GM12864 (cell line): ENCODE measurements at regions not wholly inside any gene's neighbourhood (a gene's known extent, or its start where the extent isn't known, plus 50 kb on each side); places are given as distances from the start of the nearest gene placed in this dataset.
"Not testable (repeated sequence)": the region's sequence is repeated elsewhere in the genome, so short reads cannot be mapped to it uniquely, and the experiment has no call there.

Experiments
- DNase-seq: peaks from one replicate; pipeline ENCODE4 v3.0.0-alpha.2; 2011; ENCODE audit warnings: low read depth
- H3K4me3 ChIP-seq: 2 replicates; pipeline ENCODE4 v1.5.1; 2011; ENCODE audit warnings: mild to moderate bottlenecking, low read depth, low read length, control low read depth
- TF ChIP-seq, protein P1 (sequence below): IDR thresholded peaks from 2 replicates; pipeline ENCODE4 v1.5.1; 2011; ENCODE audit warnings: low read depth, mild to moderate bottlenecking, moderate library complexity, low read length, control low read depth, inconsistent platforms; ENCODE audit errors: missing control alignments

DNA sequence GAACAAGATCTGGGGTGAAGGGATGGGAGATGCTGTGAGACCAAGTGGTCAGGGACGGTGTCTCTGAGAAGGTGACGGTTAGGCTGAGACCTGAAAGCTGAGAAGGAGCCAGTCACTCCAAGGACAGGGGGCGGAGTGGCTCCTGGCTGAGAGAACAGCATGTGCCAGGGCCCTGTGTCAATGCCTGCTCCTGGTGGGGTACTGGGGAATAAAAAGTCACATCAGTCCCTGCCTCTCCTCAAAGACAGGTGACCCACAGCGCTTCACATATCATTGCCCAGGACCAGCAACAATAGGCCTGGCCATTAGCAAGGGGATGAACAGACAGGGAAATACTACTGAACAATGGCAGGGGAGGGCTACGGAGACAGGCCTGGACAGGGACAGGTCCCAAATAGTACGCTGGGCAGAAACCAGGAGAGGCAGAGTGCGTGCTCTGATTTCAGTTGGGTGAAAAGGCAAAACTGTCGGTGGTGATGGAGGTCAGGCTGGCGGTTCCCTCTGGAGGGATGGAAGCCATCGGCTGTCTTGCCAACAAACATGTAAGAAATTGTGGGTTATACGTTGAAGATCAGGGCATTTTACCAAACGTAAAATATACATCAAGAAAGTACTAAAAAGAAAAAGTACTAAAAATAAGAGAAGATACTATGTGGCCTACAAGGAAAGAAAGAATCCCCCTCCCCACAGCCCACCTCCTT lies 64.3 kb downstream of the C9orf50 start:
- DNase-seq: no peak
- TF ChIP-seq, protein P1, sequence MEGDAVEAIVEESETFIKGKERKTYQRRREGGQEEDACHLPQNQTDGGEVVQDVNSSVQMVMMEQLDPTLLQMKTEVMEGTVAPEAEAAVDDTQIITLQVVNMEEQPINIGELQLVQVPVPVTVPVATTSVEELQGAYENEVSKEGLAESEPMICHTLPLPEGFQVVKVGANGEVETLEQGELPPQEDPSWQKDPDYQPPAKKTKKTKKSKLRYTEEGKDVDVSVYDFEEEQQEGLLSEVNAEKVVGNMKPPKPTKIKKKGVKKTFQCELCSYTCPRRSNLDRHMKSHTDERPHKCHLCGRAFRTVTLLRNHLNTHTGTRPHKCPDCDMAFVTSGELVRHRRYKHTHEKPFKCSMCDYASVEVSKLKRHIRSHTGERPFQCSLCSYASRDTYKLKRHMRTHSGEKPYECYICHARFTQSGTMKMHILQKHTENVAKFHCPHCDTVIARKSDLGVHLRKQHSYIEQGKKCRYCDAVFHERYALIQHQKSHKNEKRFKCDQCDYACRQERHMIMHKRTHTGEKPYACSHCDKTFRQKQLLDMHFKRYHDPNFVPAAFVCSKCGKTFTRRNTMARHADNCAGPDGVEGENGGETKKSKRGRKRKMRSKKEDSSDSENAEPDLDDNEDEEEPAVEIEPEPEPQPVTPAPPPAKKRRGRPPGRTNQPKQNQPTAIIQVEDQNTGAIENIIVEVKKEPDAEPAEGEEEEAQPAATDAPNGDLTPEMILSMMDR: no peak
- no peak overlapping the region for H3K4me3 ChIP-seq

DNA sequence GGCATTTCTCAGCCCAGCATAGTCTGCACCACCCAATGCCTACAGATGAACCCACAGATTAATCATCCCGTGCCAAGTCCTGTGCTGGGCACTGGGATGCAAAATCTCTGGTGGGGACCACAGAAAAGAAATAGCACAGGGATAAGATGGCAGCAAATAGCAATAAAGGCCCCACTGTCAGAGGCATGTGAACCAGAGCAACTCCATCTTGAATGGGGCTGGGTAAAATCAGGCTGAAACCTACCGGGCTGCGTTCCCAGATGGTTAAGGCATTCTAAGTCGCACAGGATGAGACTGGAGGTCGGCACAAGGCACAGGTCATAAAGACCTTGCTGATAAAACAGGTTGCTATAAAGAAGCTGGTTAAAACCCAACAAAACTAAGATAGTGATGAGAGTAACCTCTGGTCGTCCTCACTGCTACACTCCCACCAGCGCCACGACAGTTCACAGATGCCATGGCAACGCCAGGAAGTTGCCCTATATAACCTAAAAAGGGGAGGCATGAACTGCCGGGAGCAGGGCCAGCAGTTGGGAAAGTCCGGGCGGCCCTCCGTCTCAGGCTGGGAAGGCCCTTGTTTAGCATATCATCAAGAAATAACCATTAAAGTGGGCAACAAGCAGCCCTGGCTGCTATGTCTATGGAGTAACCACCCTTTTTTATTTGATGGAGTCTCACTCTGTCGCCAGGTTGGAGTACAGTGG lies 65.2 kb downstream of the C9orf50 start:
- TF ChIP-seq, protein P1: no peak
- no peak overlapping the region for H3K4me3 ChIP-seq
- DNase-seq: no peak

DNA sequence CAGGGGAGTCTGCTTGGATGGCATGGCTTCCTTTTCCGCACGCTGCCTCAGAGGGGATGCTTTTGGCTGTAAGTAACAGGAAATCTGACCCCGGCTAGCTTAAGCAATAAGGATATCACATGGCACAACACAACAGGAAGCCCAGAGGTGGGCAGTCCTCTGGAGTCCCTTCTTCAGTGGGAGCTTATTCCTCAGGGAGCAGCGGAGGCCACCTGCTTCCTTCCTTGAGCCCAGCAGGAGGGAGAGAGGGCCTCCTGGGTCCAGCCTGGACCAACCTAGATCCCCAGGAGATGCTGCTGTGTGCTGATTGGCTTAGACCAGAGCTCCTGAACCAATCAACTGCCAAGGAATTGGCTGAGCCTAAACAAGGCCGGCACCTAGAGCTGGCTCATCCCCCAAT lies 66.3 kb downstream of the C9orf50 start:
- no peak for DNase-seq
- TF ChIP-seq, protein P1: no peak
- H3K4me3 ChIP-seq: no peak overlapping the region

DNA sequence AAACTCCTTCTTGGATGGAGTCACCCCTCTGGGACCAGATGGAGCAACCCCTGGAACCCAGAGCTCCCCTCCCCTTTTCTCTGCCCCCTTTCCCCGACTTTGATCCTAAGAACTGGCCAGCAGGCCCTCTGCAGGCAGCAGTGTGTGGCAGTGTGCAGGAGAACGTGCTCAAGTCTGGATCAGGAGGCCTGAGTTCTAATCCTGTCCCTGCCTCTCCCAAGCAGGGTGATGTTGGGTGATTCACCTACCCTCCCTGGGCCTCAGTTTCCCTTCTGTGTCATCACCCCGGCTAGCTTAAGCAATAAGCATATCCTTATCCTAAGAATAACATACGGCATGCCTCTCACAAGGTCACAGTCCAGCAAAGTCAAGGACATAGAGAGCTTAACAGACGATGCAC lies 67.6 kb downstream of the C9orf50 start:
- H3K4me3 ChIP-seq: no peak overlapping the region
- TF ChIP-seq, protein P1: no peak
- DNase-seq: no peak

DNA sequence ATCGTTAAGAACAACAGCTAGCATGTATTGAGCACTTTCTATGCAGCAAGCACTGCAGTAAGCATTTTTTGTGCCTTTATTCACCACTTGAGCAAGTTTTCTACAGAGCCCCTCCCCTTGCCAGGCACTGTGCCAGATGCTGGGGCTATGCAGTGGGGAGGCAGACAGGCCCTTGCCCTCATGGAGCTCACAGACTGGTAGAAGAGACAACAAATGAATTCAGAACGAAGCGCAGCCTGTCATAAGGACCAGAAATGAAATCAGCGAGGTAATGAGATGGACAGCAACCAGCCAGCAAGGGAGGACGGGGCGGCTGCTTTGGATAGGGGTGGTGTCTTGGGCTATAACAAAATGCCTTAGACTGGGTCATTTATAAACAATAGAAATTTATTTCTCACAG lies 68.8 kb downstream of the C9orf50 start:
- TF ChIP-seq, protein P1: no peak
- no peak for DNase-seq
- H3K4me3 ChIP-seq: no peak overlapping the region

DNA sequence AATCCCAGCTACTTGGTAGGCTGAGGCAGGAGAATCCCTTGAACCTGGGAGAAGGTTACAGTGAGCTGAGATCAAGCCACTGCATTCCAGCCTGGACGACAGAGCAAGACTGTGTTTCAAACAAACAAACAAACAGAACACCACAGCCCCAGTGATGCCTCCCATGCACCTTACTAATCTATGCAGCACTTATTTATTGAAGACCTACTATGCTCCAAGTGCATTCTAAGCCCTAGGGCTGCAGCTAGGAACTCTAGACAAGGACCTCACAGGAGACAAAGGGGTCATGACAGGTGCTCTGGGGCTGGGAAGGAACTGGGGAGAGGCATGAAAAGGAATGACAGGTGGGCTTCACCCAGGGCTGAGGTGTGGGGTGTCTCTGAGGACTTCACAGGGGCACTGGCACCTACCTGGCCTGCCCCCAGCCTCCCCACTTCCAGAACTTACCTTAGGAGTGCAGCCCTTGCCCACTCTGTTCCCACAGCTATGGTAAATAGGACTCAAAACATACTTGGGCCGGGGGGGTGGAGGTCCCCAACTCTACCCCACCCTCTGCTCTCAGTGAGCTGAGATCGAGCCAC lies 69.4 kb downstream of the C9orf50 start:
- H3K4me3 ChIP-seq: no peak overlapping the region
- TF ChIP-seq, protein P1: no peak
- no peak for DNase-seq

DNA sequence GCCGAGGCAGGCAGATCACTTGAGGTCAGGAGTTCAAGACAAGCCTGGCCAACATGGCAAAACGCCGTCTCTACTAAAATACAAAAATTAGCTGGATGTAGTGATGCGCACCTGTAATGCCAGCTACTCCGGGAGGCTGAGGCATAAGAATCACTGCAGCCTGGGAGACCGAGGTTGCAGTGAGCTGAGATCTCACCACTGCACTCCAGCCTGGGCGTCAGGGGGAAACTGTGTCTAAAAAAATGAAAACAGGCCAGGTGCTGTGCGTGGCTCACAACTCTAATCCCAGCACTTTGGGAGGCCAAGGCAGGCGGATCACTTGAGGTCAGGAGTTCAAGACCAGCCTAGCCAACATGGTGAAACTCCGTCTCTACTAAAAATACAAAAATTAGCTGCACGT lies 69.9 kb downstream of the C9orf50 start:
- not testable (repeated sequence) for DNase-seq, H3K4me3 ChIP-seq
